ENCODE measurements at regions not wholly inside any gene's neighbourhood (a gene's known extent, or its start where the extent isn't known, plus 50 kb on each side); places are given as distances from the start of the nearest gene placed in this dataset.
"Not testable (repeated sequence)": the region's sequence is repeated elsewhere in the genome, so short reads cannot be mapped to it uniquely, and the experiment has no call there.

GRCh38 chr5:2829239-2829638 lies 77.8 kb upstream of the IRX2 start:
- DNase-seq (ENCODE audit: low read depth), result no peak
- TF ChIP-seq CTCF (IDR thresholded peaks at IDR 0.05; ENCODE audit: control insufficient read depth, extremely low read depth, insufficient read depth), result no peak
- H3K4me3 ChIP-seq (ENCODE audit: low read depth, low read length), result no peak overlapping the region

GRCh38 chr5:2818936-2819335 lies 67.5 kb upstream of the IRX2 start:
- TF ChIP-seq CTCF (IDR thresholded peaks at IDR 0.05; ENCODE audit: control insufficient read depth, extremely low read depth, insufficient read depth), result no peak
- no peak overlapping the region for H3K4me3 ChIP-seq (ENCODE audit: low read depth, low read length)
- no peak for DNase-seq (ENCODE audit: low read depth)

- TF ChIP-seq CTCF (IDR thresholded peaks at IDR 0.05; ENCODE audit: control insufficient read depth, extremely low read depth, insufficient read depth), result no peak
- no peak for DNase-seq (ENCODE audit: low read depth)
- H3K4me3 ChIP-seq (ENCODE audit: low read depth, low read length), result no peak overlapping the region
Observed at GRCh38 chr5:2817031-2817603, 65.6 kb upstream of the IRX2 start.

GRCh38 chr5:2813678-2814077 lies 62.2 kb upstream of the IRX2 start:
- no peak for TF ChIP-seq CTCF (IDR thresholded peaks at IDR 0.05; ENCODE audit: control insufficient read depth, extremely low read depth, insufficient read depth)
- no peak for DNase-seq (ENCODE audit: low read depth)

GRCh38 chr5:2810644-2811043 lies 59.2 kb upstream of the IRX2 start:
- TF ChIP-seq CTCF (IDR thresholded peaks at IDR 0.05; ENCODE audit: control insufficient read depth, extremely low read depth, insufficient read depth), result no peak
- no peak for DNase-seq (ENCODE audit: low read depth)
- H3K4me3 ChIP-seq (ENCODE audit: low read depth, low read length), result no peak overlapping the region

More at GRCh38 chr5:2813678-2814077, 62.2 kb upstream of the IRX2 start:
- H3K4me3 ChIP-seq (ENCODE audit: low read depth, low read length), result no peak overlapping the region

- not testable (repeated sequence) for H3K4me3 ChIP-seq (ENCODE audit: low read depth, low read length); DNase-seq (ENCODE audit: low read depth)
Observed at GRCh38 chr5:2807244-2807643, 55.8 kb upstream of the IRX2 start.

- no peak for TF ChIP-seq CTCF (IDR thresholded peaks at IDR 0.05; ENCODE audit: control insufficient read depth, extremely low read depth, insufficient read depth)
- no peak for DNase-seq (ENCODE audit: low read depth)
- H3K4me3 ChIP-seq (ENCODE audit: low read depth, low read length), result no peak overlapping the region
Observed at GRCh38 chr5:2806176-2806575, 54.7 kb upstream of the IRX2 start.

Data from LNCaP clone FGC (cell line).